ENCODE measurements at regions not wholly inside any gene's neighbourhood (a gene's known extent, or its start where the extent isn't known, plus 50 kb on each side); places are given as distances from the start of the nearest gene placed in this dataset.

DNA sequence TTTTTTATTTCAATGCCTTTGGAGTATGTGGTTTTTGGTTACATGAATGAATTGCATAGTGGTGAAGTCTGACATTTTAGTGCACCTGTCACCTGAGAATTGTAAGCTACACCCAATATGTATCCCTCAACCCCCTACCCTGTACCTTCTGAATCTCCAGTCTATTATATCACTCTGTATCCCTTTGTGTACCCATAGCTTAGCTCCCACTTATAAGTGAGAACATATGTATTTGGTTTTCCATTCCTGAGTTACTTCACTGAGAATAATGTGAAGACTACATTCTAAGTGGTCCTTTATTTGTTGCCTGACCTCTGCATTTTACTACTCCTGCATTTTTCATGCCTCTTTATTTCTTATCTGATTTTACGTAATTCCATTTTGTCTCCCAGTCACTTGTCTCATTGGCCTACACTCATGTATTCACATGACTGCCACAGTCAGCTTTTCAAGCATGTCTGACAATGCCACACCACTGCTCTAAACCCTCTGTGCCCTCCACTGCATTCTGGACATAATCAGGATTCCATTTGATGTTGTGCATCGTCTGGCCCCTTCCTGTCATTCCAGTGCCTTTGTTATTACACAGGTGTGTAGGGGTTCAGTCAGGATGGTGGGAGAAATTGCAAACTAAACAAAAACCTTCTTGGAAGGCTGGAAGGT, 1325.5 kb downstream of the XPNPEP1 start:
- TF ChIP-seq EZH2phosphoT487 (IDR thresholded peaks at IDR 0.05; ENCODE audit: borderline replicate concordance, low read length) (no peak), EZH2 (IDR thresholded peaks at IDR 0.05; ENCODE audit: low read length, unreplicated experiment) (no peak)
- TF ChIP-seq, protein P1, sequence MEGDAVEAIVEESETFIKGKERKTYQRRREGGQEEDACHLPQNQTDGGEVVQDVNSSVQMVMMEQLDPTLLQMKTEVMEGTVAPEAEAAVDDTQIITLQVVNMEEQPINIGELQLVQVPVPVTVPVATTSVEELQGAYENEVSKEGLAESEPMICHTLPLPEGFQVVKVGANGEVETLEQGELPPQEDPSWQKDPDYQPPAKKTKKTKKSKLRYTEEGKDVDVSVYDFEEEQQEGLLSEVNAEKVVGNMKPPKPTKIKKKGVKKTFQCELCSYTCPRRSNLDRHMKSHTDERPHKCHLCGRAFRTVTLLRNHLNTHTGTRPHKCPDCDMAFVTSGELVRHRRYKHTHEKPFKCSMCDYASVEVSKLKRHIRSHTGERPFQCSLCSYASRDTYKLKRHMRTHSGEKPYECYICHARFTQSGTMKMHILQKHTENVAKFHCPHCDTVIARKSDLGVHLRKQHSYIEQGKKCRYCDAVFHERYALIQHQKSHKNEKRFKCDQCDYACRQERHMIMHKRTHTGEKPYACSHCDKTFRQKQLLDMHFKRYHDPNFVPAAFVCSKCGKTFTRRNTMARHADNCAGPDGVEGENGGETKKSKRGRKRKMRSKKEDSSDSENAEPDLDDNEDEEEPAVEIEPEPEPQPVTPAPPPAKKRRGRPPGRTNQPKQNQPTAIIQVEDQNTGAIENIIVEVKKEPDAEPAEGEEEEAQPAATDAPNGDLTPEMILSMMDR (conservative IDR thresholded peaks at IDR 0.05; ENCODE audit: low read depth, low read length), result no peak
- Histone ChIP-seq H3K9me3 (ENCODE audit: low read length) (no peaks in the 10 kb centered on the region), H3K27me3 (ENCODE audit: low read length) (no peaks in the 10 kb centered on the region), H3K4me1 (ENCODE audit: insufficient read depth, low read length) (peaks cover 48% of the 10 kb centered on the region), H3K4me3 (ENCODE audit: low read length) (peak overlapping the region; percentile 74), H3K9ac (ENCODE audit: low read length) (peak overlapping the region; percentile 67), H3K79me2 (ENCODE audit: low read length) (peaks cover 73% of the 10 kb centered on the region), H3K4me2 (ENCODE audit: low read length) (peak overlapping the region; percentile 90), H3F3A (ENCODE audit: low read length, unreplicated experiment) (peaks cover 17% of the 10 kb centered on the region), H3K36me3 (ENCODE audit: low read depth, low read length) (no peaks in the 10 kb centered on the region), H3K27ac (ENCODE audit: low read length) (peak overlapping the region; percentile 98), H4K20me1 (ENCODE audit: low read length) (no peaks in the 10 kb centered on the region), H2AFZ (ENCODE audit: low read length) (no peak overlapping the region), H3K9me2 (replicated peaks; ENCODE audit: low read length) (no peaks in the 10 kb centered on the region)
- DNase-seq (peak; percentile 38), ATAC-seq (no peak)
- CTCF ChIA-PET, result interaction anchor here (0.6 kb wide), 1 partner anchor 124 kb away, joined by 3 read pairs; no protein-coding TSS in a partner anchor
- POLR2A ChIA-PET (ENCODE audit: unreplicated experiment), result no interaction called here
- intact Hi-C loops (cut with micrococcal nuclease), result loop anchor here (2.0 to 5.0 kb wide), 2 partner anchors 35 to 191 kb away; no protein-coding TSS in a partner anchor
- no TSS peak for BruUV-seq (replicated peaks)

DNA sequence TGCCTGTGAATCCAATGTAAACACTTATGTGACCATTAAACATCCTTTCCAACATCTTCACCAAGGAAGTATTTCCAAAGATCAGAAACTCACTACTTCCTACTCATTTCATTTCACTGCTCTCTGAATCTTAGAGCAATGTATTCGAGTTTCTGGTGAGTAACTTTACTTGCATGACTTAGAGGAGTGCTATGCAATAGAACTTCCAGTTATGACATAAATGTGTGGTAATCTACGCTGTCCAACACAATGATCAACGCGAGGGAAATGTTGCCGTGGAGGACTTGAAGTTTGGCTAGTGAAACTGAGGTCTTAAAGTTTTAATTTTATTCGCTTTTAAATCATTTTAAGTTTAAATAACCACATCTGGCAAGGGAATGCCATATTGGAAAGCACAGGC, 1326.3 kb downstream of the XPNPEP1 start:
- Histone ChIP-seq H3K4me2 (ENCODE audit: low read length) (peak overlapping the region; percentile 90), H3K4me3 (ENCODE audit: low read length) (peak overlapping the region; percentile 43), H3K36me3 (ENCODE audit: low read depth, low read length) (no peaks in the 10 kb centered on the region), H3K79me2 (ENCODE audit: low read length) (peaks cover 66% of the 10 kb centered on the region), H3K27me3 (ENCODE audit: low read length) (no peaks in the 10 kb centered on the region), H3K4me1 (ENCODE audit: insufficient read depth, low read length) (peaks cover 49% of the 10 kb centered on the region), H3F3A (ENCODE audit: low read length, unreplicated experiment) (peaks cover 14% of the 10 kb centered on the region), H2AFZ (ENCODE audit: low read length) (peak overlapping the region; percentile 46), H4K20me1 (ENCODE audit: low read length) (no peaks in the 10 kb centered on the region), H3K9me3 (ENCODE audit: low read length) (no peaks in the 10 kb centered on the region), H3K27ac (ENCODE audit: low read length) (peak overlapping the region; percentile 98), H3K9ac (ENCODE audit: low read length) (peak overlapping the region; percentile 28; the same call in 1 of the 2 replicates), H3K9me2 (replicated peaks; ENCODE audit: low read length) (no peaks in the 10 kb centered on the region)
- TF ChIP-seq EZH2phosphoT487 (IDR thresholded peaks at IDR 0.05; ENCODE audit: borderline replicate concordance, low read length) (no peak), EZH2 (IDR thresholded peaks at IDR 0.05; ENCODE audit: low read length, unreplicated experiment) (no peak)
- TF ChIP-seq, protein P1 (conservative IDR thresholded peaks at IDR 0.05; ENCODE audit: low read depth, low read length), result no peak
- peak; percentile 77 for DNase-seq
- CTCF ChIA-PET, result no interaction called here
- ATAC-seq, result peak; percentile 20
- POLR2A ChIA-PET (ENCODE audit: unreplicated experiment), result no interaction called here
- BruUV-seq (replicated peaks), result no TSS peak
- intact Hi-C loops (cut with micrococcal nuclease), result loop anchor here (5.0 kb wide), 1 partner anchor 35 kb away; no protein-coding TSS in a partner anchor

DNA sequence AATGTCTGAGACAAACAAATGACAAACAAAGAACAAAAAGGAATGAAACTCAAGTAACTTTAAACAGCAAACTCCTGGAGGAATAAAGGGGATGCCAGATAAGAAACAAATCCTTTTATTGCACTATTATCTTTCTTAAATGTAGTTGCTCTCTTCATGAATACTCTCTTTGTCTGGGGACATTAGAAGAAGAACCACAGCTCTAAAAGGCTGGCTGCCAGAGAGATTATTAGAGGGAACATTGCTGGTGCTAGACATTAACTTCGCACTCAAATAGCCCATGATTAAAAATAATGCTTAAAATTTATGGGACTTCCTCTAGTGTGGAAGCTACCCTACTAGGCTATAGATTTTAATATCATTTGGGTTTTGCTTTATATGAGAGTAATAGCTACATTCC, 1330.4 kb downstream of the XPNPEP1 start:
- ATAC-seq, result no peak
- peaks cover 36% of the 10 kb centered on the region for H3K4me1 ChIP-seq (ENCODE audit: insufficient read depth, low read length)
- no peak overlapping the region for H3K4me3 ChIP-seq (ENCODE audit: low read length)
- BruUV-seq (replicated peaks), result no TSS peak
- no peak overlapping the region for H3K4me2 ChIP-seq (ENCODE audit: low read length)
- H3K36me3 ChIP-seq (ENCODE audit: low read depth, low read length), result no peaks in the 10 kb centered on the region
- H3K9me2 ChIP-seq (replicated peaks; ENCODE audit: low read length), result no peaks in the 10 kb centered on the region
- intact Hi-C loops (cut with micrococcal nuclease), result no loop called here
- ChIA-PET POLR2A (ENCODE audit: unreplicated experiment) (no interaction called here), CTCF (no interaction called here)
- no peak overlapping the region for H3K9ac ChIP-seq (ENCODE audit: low read length)
- H4K20me1 ChIP-seq (ENCODE audit: low read length), result no peaks in the 10 kb centered on the region
- peaks cover 39% of the 10 kb centered on the region for H3K79me2 ChIP-seq (ENCODE audit: low read length)
- H3K27ac ChIP-seq (ENCODE audit: low read length), result no peak overlapping the region
- H3K9me3 ChIP-seq (ENCODE audit: low read length), result no peaks in the 10 kb centered on the region
- H3F3A ChIP-seq (ENCODE audit: low read length, unreplicated experiment), result peaks cover 6% of the 10 kb centered on the region
- TF ChIP-seq EZH2phosphoT487 (IDR thresholded peaks at IDR 0.05; ENCODE audit: borderline replicate concordance, low read length), result no peak
- TF ChIP-seq, protein P1 (conservative IDR thresholded peaks at IDR 0.05; ENCODE audit: low read depth, low read length), result no peak
- TF ChIP-seq EZH2 (IDR thresholded peaks at IDR 0.05; ENCODE audit: low read length, unreplicated experiment), result no peak
- no peak for DNase-seq
- no peak overlapping the region for H2AFZ ChIP-seq (ENCODE audit: low read length)
- no peaks in the 10 kb centered on the region for H3K27me3 ChIP-seq (ENCODE audit: low read length)
